ENCODE measurements at regions not wholly inside any gene's neighbourhood (a gene's known extent, or its start where the extent isn't known, plus 50 kb on each side); places are given as distances from the start of the nearest gene placed in this dataset.
"Not testable (repeated sequence)": the region's sequence is repeated elsewhere in the genome, so short reads cannot be mapped to it uniquely, and the experiment has no call there.

GRCh38 chrX:55813150-55813549, 95.6 kb downstream of the RRAGB start:
- in situ Hi-C loops (cut with MboI; ENCODE audit: low pct_unique_long_range_greater_than_20kb in 2 of 9, low sequenced_read_pairs in 9 of 9, unreplicated experiment in 9 of 9), result no loop called here
- Histone ChIP-seq H3K27ac (no peak overlapping the region), H3K4me3 (no peak overlapping the region), H3K4me1 (replicated peaks in 1 of 2) (no peaks in the 10 kb centered on the region)
- ATAC-seq (replicated peaks in 6 of 8), result no peak
- WGBS, 10 experiments, result 20% methylated on average over 1 of the region's 3 CpGs; no CpG with 5 or more reads in 9 of the 10 experiments

GRCh38 chrX:55815546-55815945, 98.0 kb downstream of the RRAGB start:
- in situ Hi-C loops (cut with MboI; ENCODE audit: low pct_unique_long_range_greater_than_20kb in 2 of 9, low sequenced_read_pairs in 9 of 9, unreplicated experiment in 9 of 9), result no loop called here
- ATAC-seq (replicated peaks in 6 of 8), result no peak
- Histone ChIP-seq H3K4me3 (no peak overlapping the region), H3K4me1 (replicated peaks in 1 of 2) (no peaks in the 10 kb centered on the region), H3K27ac (no peak overlapping the region)

- ATAC-seq (replicated peaks in 6 of 8), result no peak
- WGBS, 10 experiments, result 0 to 67% (median 43%) methylated on average over 2 of the region's 2 CpGs; no CpG with 5 or more reads in 6 of the 10 experiments
- Histone ChIP-seq H3K27ac (no peak overlapping the region), H3K4me3 (no peak overlapping the region), H3K4me1 (replicated peaks in 1 of 2) (no peaks in the 10 kb centered on the region)
- in situ Hi-C loops (cut with MboI; ENCODE audit: low pct_unique_long_range_greater_than_20kb in 2 of 9, low sequenced_read_pairs in 9 of 9, unreplicated experiment in 9 of 9), result no loop called here
These were observed 98.5 kb downstream of the RRAGB start for GRCh38 chrX:55816023-55816422.

GRCh38 chrX:55818673-55819375, 101.3 kb downstream of the RRAGB start:
- Histone ChIP-seq H3K4me3 (no peak overlapping the region), H3K4me1 (replicated peaks in 1 of 2) (no peaks in the 10 kb centered on the region), H3K27ac (no peak overlapping the region)
- ATAC-seq (replicated peaks in 6 of 8), result no peak
- 7 to 60% (median 18%) methylated on average over 1 to 3 of the region's 3 CpGs; no CpG with 5 or more reads in 7 of the 10 experiments for WGBS, 10 experiments
- in situ Hi-C loops (cut with MboI; ENCODE audit: low pct_unique_long_range_greater_than_20kb in 2 of 9, low sequenced_read_pairs in 9 of 9, unreplicated experiment in 9 of 9), result no loop called here

- WGBS, 10 experiments, result no CpG with 5 or more reads among the region's 2 CpGs
- no peak for ATAC-seq (replicated peaks in 6 of 8)
These were observed 121.9 kb downstream of the RRAGB start for GRCh38 chrX:55839485-55839884.

GRCh38 chrX:55841962-55842752, 124.6 kb downstream of the RRAGB start:
- WGBS, 10 experiments, result 41 to 60% methylated on average over 1 to 2 of the region's 4 CpGs; no CpG with 5 or more reads in 8 of the 10 experiments
- Histone ChIP-seq H3K4me3 (no peak overlapping the region), H3K27ac (no peak overlapping the region), H3K4me1 (replicated peaks in 1 of 2) (no peaks in the 10 kb centered on the region)
- in situ Hi-C loops (cut with MboI; ENCODE audit: low pct_unique_long_range_greater_than_20kb in 2 of 9, low sequenced_read_pairs in 9 of 9, unreplicated experiment in 9 of 9), result no loop called here
- ATAC-seq (replicated peaks in 6 of 8), result no peak

More at GRCh38 chrX:55839485-55839884, 121.9 kb downstream of the RRAGB start:
- no peak overlapping the region for H3K4me3 ChIP-seq
- in situ Hi-C loops (cut with MboI; ENCODE audit: low pct_unique_long_range_greater_than_20kb in 2 of 9, low sequenced_read_pairs in 9 of 9, unreplicated experiment in 9 of 9), result no loop called here
- H3K27ac ChIP-seq, result no peak overlapping the region
- H3K4me1 ChIP-seq (replicated peaks in 1 of 2), result no peaks in the 10 kb centered on the region

- ATAC-seq (replicated peaks in 6 of 8); H3K27ac ChIP-seq; H3K4me1 ChIP-seq (replicated peaks in 1 of 2); in situ Hi-C loops (cut with MboI; ENCODE audit: low pct_unique_long_range_greater_than_20kb in 2 of 9, low sequenced_read_pairs in 9 of 9, unreplicated experiment in 9 of 9); H3K4me3 ChIP-seq: not testable (repeated sequence)
- 60 to 100% (median 100%) methylated on average over 1 of the region's 4 CpGs; no CpG with 5 or more reads in 7 of the 10 experiments for WGBS, 10 experiments
These were observed 149.2 kb downstream of the RRAGB start for GRCh38 chrX:55866779-55867178.

- Histone ChIP-seq H3K27ac (no peak overlapping the region), H3K4me1 (replicated peaks in 1 of 2) (no peaks in the 10 kb centered on the region), H3K4me3 (no peak overlapping the region)
- ATAC-seq (replicated peaks in 6 of 8), result no peak
- in situ Hi-C loops (cut with MboI; ENCODE audit: low pct_unique_long_range_greater_than_20kb in 2 of 9, low sequenced_read_pairs in 9 of 9, unreplicated experiment in 9 of 9), result no loop called here
- WGBS, 10 experiments, result 29 to 80% (median 63%) methylated on average over 1 of the region's 1 CpG; no CpG with 5 or more reads in 6 of the 10 experiments
These were observed 149.7 kb downstream of the RRAGB start for GRCh38 chrX:55867181-55867651.

GRCh38 chrX:55867708-55868107, 150.2 kb downstream of the RRAGB start:
- no peak overlapping the region for H3K27ac ChIP-seq
- H3K4me1 ChIP-seq (replicated peaks in 1 of 2), result no peaks in the 10 kb centered on the region
- ATAC-seq (replicated peaks in 6 of 8), result no peak
- in situ Hi-C loops (cut with MboI; ENCODE audit: low pct_unique_long_range_greater_than_20kb in 2 of 9, low sequenced_read_pairs in 9 of 9, unreplicated experiment in 9 of 9), result no loop called here
- no peak overlapping the region for H3K4me3 ChIP-seq
- WGBS, 10 experiments, result 0 to 100% (median 80%) methylated on average over 1 of the region's 1 CpG; no CpG with 5 or more reads in 5 of the 10 experiments

- in situ Hi-C loops (cut with MboI; ENCODE audit: low pct_unique_long_range_greater_than_20kb in 2 of 9, low sequenced_read_pairs in 9 of 9, unreplicated experiment in 9 of 9), result no loop called here
- ATAC-seq (replicated peaks in 6 of 8), result no peak
- Histone ChIP-seq H3K27ac (no peak overlapping the region), H3K4me1 (replicated peaks in 1 of 2) (no peaks in the 10 kb centered on the region), H3K4me3 (no peak overlapping the region)
These were observed 157.3 kb downstream of the RRAGB start for GRCh38 chrX:55874807-55875206.

GRCh38 chrX:55883541-55883940, 166.0 kb downstream of the RRAGB start:
- H3K4me1 ChIP-seq (replicated peaks in 1 of 2); H3K27ac ChIP-seq; H3K4me3 ChIP-seq; in situ Hi-C loops (cut with MboI; ENCODE audit: low pct_unique_long_range_greater_than_20kb in 2 of 9, low sequenced_read_pairs in 9 of 9, unreplicated experiment in 9 of 9); ATAC-seq (replicated peaks in 6 of 8): not testable (repeated sequence)
- 0 to 61% (median 38%) methylated on average over 1 to 4 of the region's 4 CpGs; no CpG with 5 or more reads in 4 of the 10 experiments for WGBS, 10 experiments

- 0 to 20% (median 10%) methylated on average over 1 to 9 of the region's 20 CpGs; no CpG with 5 or more reads in 4 of the 10 experiments for WGBS, 10 experiments
- in situ Hi-C loops (cut with MboI; ENCODE audit: low pct_unique_long_range_greater_than_20kb in 2 of 9, low sequenced_read_pairs in 9 of 9, unreplicated experiment in 9 of 9), result no loop called here
- peak; percentile 62 to 83 (median 80) for ATAC-seq (replicated peaks in 6 of 8)
- peak overlapping the region; percentile 24 to 61 (median 44) for H3K4me3 ChIP-seq
- no peaks in the 10 kb centered on the region for H3K4me1 ChIP-seq (replicated peaks in 1 of 2)
- H3K27ac ChIP-seq, result peak overlapping the region in 1 of 2 donors; percentile 81
These were observed 190.5 kb downstream of the RRAGB start for GRCh38 chrX:55907968-55908607.

- Histone ChIP-seq H3K4me1 (replicated peaks in 1 of 2) (no peaks in the 10 kb centered on the region), H3K4me3 (peak overlapping the region; percentile 24 to 61 (median 44)), H3K27ac (peak overlapping the region in 1 of 2 donors; percentile 81)
- peak; percentile 31 to 81 (median 74) for ATAC-seq (replicated peaks in 6 of 8)
- in situ Hi-C loops (cut with MboI; ENCODE audit: low pct_unique_long_range_greater_than_20kb in 2 of 9, low sequenced_read_pairs in 9 of 9, unreplicated experiment in 9 of 9), result no loop called here
- 0% methylated on average over 1 of the region's 19 CpGs; no CpG with 5 or more reads in 9 of the 10 experiments for WGBS, 10 experiments
These were observed 191.2 kb downstream of the RRAGB start for GRCh38 chrX:55908661-55909212.
